ENCODE measurements at regions not wholly inside any gene's neighbourhood (a gene's known extent, or its start where the extent isn't known, plus 50 kb on each side); places are given as distances from the start of the nearest gene placed in this dataset.

DNA sequence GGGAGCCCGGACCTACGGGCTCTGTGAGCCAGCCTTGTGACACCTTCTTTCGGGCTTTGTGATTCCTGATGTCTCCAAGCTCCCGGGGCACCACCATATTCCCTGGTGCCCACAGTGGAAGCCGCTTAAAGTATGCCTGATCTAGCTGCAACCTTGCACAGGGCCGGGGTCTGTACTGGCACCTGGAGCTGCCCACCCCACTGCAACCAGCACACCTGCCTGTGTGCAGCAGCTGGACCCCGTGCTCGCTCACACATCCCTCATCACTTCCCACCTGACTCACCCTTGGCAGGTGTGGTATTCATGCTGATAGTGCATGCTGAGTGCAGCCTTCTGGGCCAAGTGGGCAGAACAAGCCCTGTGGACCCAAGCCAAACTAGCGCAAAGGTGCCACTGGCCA lies 1981.1 kb upstream of the PCDH20 start:
- DNase-seq: no peak

DNA sequence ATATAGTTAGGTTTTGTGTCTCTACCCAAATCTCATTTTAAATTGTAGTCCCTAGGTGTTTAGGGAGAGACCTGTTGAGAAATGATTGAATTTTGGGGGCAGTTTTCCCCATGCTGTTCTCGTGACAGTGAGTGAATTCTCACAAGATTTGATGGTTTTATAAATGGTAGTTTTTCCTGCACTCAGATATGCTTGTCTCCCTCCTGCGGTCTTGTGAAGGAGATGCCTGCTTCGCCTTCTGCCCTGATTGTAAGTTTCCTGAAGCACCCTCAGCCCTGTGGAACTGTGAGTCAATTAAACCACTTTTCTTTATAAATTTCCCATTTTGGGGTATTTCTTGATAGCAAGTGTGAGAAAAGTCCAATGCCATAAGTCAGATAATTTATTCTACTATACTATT lies 1977.5 kb upstream of the PCDH20 start:
- DNase-seq: no peak

DNA sequence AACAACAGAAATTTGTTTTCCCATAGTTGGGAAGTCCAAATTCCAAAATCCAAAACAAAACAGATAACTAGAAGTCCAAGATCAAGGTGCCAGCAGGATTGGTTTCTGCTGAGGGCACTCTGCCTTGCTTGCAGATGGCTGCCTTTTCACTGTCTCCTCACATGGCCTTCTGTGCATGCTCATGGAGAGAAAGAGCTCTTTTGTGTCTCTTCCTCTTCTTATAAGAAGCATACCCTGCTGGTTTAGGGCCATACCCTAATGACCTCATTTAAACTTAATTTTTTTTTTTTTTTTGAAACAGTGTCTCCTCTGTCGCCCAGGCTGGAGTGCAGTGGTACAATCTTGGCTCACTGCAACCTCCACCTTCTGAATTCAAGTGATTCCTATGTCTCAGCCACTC lies 1974.1 kb upstream of the PCDH20 start:
- DNase-seq: no peak

DNA sequence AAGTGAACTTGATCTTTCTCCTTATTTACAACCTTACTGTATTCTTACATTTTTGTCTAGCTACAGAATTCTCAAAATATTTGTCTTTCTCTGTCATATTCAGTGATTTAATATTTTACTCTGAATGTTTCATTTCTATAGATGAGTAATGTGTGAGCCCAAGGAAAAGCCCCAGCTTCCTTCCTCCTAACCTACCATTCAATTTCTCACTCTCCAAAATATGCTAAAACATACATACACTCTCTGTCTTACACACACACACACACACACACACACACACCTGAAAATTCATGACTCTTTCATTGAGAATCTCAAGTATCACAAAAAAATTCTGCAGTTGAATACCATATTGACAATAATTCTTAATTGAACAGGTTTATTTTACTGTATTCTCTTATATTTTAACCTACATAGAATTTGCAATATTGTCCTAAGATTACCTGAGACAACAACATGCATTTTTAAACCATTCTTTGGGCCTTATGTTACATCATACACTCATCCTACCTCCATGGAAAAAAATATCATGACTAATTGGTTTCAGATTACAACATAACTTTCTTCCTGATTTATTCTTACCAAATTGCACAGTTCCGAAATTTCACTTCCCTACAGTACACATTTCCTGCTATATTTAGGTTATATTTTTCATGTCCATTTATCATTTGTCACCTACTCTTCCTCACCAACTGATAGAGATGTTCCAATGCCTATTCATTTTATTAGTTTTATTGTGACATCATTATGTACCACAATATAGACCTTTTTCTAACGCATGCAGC lies 1965.6 kb upstream of the PCDH20 start:
- DNase-seq: no peak

DNA sequence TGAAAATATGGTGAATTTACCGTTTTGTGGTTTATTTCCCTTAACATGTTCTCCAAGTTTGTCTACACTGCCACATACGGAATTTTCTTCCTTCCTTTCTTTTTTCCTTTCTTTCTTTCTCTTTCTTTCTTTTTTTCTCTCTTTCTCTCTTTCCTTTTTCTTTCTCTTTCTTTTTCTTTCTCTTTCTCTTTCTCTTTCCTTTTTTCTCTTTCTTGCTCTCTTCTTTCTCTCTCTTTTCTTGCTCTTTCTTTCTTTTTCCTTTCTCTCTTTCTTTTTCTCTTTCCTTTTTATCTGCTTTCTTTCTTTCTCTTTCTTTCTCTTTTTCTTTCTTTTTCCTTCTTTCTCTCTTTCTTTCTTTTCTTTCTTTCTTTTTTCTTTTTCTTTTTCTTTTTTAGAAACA lies 1962.3 kb upstream of the PCDH20 start:
- no peak for DNase-seq

DNA sequence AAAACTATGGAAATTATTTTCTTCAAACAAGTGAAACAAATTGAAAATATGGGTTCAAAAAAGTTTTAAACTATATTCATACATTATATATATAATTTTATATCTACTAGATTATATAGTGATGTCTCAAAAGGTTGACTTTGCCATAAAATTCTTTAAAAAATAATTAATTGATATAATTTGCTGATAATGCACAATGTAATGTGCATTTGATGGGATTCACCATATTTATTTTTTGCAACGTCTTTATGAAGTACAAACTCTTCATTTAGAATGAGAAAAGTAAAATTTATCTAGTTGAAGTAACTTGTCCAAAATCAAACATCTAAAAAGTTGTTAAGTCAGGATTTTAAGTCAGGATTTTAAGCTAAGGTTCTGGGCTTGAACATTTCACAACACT lies 1954.5 kb upstream of the PCDH20 start:
- DNase-seq: no peak

DNA sequence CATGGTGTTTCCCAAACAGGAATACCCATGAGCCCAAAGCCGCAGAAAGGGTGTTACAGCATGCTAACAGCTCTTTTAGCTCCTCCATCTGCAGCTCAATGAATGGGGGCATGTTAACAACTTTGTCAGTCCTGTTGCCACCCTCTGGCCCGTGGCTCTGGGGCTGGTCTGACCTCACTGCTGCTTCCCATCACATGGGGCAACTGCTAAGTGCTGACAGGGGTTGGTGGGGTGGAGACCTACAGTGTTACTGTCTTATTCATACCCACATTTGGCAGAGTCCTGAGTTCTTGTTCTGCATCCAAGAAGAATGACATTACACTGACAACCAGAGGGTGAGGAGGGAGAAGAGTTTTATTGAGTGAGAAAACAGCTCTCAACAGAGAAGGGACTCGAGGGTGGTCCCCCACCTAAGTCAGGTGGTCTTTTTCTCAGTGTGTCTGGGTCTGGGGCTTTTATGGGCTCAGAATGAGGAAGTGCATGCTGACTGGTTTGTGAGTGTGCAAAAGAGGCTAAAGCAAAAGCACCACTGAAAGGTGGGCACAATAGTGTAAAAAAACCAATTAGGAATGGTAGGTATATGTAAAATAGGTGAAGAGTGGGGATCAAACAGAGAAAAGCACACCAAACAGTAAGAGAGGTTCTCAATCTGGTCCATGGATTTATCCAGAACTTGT lies 1952.0 kb upstream of the PCDH20 start:
- DNase-seq: no peak

DNA sequence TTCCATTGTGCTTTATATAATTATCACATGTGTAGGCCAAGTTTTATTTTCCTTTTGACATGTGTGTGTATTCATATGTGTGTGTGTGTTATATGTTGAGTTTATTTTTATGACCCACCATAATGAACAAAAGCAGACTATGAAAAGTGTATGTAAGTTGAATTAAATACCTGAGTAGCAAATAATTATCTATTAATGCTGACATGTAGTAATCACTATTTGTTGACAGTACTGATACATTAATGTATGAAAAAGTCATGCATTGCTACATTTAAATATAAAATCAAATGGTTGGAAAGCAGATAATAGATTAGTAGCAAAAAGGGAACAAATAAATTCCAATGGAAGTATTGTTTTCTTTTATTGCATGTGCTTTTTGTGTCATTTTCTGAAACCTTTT lies 1948.5 kb upstream of the PCDH20 start:
- DNase-seq: no peak

DNA sequence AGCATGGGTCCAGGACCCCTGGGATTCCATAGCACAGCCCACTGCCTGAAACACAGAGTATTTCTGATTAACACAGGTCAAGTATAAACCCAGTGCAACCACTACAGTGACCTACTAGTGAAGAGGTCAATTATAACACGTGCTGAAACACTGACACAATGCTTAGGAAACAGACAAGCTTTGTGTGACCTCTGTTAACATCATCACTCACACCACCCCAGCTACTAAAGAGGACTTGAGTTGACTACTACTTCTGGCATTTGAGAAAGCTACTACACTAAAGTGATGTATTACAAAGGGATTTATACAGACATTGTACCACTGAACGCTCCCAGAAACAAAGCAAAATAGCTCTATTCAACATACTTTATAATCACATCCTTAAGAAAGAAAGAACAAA lies 1935.9 kb upstream of the PCDH20 start:
- no peak for DNase-seq

DNA sequence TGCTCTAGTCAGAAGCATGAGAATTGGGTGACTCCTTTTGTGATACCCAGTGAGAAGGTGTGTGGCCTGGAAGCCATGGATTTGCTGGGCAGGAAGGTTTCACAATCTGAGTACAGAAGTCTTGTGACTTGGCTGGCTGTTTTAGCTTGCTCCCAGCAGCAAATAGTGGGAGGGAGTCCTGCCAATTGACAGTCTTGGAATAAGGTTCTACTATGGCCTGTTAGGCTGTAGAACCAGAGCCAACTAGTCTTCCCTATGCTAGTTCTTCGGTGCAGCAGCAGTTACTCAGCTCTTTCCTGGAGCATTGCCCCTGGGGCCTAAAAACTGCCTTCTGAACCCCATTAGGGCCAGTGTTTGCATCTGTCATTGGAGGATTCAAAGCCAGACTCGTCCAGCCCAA lies 1935.4 kb upstream of the PCDH20 start:
- DNase-seq: no peak

DNA sequence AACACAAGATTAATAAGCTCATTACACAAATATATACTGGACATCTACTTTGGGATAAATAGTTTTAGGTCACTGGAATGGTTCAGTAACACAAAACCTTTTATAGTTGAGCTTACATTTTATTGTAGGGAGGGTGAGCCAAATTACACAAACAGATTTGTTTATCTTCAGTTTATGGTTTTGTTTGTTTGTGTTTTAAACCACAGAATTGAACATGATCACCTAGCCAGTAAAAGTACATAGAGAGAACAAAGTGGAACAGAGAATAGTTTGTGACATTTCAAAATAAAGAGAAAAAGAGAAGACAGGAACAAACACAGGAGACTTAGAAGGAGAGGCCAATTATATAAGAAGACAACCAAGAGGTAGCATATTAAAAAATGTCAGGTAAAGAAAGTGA lies 1930.2 kb upstream of the PCDH20 start:
- no peak for DNase-seq

DNA sequence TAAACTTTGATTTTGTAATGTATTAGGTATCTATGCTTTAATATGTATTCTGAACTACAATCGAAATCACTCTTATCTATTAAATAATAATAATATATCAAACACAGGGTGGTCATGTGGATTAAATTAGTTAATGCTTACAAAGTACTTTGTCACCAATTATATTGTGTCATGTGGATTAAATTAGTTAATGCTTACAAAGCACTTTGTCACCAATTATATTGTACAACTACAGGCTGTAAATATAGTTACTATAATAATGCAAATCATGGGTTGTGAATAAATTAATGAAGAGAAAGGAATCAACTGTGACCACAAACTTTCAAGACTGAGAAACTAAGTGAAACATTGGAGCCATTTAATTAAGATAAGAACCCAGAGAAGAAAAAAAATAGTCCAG lies 1929.1 kb upstream of the PCDH20 start:
- DNase-seq: no peak

DNA sequence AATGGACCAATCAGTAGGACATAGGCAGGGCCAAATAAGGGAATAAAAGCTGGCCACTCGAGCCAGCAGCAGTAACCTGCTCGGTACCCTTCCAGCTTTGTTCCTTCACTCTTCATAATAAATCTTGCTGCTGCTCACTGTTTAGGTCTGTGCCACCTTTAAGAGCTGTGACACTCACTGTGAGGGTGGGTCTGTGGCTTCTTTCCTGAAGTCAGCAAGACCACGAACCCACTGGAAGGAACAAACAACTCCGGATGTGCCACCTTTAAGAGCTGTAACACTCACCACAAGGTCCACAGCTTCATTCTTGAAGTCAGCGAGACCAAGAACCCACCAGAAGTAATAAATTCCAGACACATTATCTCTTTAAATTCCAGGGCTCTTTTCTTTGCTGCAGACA lies 1922.3 kb upstream of the PCDH20 start:
- no peak for DNase-seq

DNA sequence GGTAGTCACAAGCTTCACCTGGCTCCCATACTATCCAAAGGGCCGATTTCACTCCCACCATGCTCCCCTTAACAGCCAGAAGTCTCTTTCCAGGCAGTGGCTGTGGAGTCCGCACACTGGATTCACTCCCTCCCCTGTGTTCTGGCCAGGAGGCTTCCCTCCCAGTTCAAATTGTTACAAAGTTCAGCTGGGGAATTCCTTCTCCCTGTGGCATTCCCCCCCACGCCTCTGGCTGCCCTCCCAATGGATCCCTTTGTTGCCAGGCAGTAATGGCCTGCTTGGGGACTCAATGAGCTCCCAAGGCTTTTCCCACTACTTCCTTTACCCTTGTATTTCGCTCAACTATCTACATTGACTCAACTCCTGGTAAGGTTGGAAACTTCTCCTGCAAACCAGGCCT lies 1921.4 kb upstream of the PCDH20 start:
- DNase-seq: no peak

DNA sequence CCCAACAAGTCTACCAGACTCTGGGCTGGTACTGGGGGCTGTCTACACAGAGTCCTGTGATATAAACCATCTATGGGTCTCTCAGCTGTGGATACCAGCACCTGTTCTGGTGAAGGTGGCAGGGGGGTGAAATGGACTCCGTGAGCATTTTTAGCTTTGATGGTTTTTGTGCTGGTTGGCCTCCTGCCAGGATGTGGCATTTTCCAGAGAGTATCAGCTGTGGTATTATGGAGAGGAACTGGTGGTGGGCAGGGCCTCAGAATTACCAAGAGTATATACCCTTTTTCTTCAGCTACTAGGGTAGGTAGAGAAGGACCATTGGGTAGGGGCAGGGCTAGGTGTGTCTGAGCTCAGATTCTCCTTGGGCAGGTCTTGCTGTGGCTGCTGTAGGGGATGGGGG lies 1920.9 kb upstream of the PCDH20 start:
- DNase-seq: no peak

DNA sequence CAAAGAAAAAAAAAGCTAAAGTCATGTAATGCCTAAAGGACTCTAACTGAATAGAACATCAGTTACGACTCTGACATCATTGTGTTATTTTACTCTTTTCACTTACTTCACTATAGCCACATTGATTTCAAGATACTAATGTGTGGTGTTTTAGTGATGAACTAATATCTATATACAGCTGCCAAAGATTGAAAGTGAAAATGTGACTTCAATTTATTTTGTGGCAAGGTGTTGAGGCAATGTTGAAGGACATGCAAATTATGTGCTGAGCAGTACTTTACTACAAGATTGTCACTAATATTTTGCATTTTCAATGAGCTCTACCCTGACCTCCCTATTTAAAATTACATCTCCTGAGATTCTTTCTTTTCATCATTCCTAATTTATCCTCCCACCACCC lies 1911.9 kb upstream of the PCDH20 start:
- no peak for DNase-seq

DNA sequence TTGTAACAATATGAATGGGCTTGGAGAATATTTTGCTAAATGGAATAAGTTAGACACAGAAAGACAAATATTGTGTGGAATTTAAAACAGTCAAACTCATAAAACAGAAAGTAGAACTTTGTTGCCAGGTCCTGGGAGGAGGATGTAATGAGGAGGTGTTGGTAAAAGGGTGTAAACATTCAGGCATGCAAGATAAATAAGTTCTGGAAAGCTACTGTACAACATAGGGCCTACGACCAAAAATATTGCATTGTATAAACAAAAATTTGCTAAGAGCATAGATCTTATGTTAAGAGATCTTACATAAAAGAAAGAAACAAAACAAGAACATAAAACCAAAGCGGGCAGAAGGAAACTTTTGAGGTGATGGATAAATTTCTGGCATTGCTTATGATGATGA lies 1907.8 kb upstream of the PCDH20 start:
- DNase-seq: no peak

DNA sequence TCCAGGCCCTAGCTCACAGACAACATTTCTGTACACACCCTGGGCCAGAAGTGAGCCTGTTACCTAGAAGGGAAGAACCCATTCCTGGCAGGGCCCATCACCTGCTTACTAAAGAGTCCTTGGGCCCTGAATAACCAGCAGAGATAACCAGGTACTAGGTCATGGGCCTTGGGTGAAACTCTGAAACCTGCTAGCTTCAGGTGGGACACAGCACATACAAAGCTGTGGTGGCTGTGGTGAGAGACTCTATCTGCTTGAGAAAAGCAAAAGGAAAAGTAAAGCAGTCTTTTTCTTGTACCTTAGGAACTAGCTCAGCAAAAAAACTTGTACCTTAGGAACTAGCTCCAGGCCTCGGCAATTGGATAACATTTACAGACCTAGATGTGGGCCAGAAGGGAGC lies 1895.9 kb upstream of the PCDH20 start:
- no peak for DNase-seq

DNA sequence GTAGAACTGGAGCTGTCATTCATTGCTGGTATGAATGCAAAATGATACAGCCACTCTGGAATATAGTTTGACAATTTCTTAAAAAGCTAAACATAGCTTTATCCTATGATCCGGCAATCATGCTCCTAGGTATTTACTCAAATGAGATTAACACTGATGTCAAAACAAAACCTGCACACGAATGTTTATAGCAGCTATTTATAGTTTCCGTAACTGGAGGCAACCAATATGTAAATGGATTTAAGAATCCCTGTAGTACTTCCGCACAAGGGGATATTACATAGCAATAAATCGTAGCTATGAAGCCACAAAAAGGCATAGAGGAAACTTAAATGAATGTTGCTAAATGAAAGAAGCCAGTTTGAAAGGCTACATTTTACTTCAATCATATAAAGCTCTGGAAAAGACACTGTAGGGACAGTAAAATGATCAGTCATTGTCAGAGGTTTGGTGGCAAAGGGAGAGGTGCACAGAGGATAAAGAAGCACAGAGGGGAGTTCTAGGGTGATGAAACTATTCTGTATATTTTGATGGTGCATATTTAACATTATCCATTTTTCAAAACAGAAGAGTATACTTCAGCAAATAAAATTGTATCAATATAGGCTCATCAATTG lies 1893.0 kb upstream of the PCDH20 start:
- no peak for DNase-seq

DNA sequence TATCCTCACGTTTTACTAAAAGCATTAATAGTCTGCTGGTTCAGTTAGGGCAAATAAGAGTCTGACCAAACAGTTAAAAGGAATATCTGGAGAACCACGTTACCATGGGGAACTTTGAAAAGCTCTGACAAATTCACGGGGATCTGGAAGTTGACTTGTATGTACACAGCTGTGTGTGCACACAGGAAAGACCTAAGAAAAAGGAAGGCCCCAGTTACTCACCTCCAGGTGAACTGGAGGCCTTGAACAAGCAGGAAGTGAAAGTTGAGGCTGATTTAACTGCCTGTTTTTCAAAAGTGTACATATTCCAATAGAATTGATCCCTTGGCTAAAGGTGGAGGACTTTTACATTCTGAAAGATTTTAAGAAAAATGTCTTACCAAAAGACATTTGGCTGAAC lies 1891.6 kb upstream of the PCDH20 start:
- no peak for DNase-seq

DNA sequence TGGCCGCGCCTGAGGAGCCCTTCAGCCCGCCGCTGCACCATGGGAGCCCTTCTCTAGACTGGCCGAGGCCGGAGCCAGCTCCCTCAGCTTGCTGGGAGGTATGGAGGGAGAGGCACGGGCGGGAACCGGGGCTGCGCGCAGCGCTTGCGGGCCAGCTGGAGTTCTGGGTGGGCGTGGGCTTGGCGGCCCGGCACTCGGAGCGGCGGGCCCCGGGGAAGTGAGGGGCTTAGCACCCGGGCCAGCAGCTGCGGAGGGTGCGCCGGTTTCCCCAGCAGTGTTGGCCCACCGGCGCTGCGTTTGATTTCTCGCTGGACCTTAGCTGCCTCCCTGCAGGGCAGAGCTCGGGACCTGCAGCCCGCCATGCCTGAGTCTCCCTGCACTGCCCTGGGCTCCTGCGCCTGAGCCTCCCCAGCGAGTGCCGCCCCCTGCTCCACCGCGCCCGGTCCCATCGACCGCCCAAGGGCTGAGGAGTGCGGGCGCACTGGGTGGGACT lies 1890.0 kb upstream of the PCDH20 start:
- no peak for DNase-seq

DNA sequence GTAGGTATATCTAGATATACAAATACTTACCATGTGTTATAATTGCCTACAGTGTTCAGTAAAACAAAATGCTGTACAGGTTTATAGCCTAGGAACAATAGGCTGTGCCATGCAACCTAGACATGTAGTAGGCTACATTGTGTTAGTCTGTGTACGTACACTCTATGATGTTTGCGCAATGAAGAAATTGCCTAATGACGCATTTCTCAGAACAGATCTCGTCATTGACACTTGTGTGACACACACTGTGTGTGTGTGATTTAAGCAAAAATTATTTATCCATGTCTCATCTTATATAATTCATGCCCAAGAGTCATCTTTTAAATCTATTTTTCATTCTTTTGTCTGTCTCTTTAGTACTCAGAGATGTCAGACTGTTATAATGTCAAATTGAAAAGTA lies 1888.8 kb upstream of the PCDH20 start:
- no peak for DNase-seq

DNA sequence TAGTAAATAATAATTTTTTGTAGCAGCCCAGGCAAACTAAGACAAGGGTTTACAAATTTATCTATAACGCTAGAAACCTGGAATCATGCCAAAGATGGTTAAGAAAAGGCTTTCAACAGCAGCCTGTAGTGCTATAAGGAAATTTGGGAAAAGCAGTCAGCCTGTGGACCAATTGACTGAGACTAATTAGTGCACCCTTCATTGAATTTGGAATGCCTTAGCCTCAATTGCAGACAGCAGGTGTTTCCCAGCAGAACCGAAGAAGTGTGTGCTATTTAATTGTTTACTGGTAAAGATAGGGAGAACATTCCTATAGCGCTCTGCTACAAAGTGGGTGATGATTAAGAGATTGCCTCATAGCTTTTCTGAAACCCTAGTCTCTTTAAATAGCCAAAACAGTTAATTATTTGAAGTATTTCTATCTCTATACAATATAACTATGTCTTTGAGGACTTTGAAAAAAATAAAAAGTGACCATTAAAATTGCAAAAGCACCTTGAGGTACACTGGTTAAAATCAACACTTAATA lies 1884.3 kb upstream of the PCDH20 start:
- DNase-seq: no peak

Measured in nucleus accumbens (tissue), 56 donors.